ENCODE measurements at regions not wholly inside any gene's neighbourhood (a gene's known extent, or its start where the extent isn't known, plus 50 kb on each side); places are given as distances from the start of the nearest gene placed in this dataset.
"Not testable (repeated sequence)": the region's sequence is repeated elsewhere in the genome, so short reads cannot be mapped to it uniquely, and the experiment has no call there.

DNA sequence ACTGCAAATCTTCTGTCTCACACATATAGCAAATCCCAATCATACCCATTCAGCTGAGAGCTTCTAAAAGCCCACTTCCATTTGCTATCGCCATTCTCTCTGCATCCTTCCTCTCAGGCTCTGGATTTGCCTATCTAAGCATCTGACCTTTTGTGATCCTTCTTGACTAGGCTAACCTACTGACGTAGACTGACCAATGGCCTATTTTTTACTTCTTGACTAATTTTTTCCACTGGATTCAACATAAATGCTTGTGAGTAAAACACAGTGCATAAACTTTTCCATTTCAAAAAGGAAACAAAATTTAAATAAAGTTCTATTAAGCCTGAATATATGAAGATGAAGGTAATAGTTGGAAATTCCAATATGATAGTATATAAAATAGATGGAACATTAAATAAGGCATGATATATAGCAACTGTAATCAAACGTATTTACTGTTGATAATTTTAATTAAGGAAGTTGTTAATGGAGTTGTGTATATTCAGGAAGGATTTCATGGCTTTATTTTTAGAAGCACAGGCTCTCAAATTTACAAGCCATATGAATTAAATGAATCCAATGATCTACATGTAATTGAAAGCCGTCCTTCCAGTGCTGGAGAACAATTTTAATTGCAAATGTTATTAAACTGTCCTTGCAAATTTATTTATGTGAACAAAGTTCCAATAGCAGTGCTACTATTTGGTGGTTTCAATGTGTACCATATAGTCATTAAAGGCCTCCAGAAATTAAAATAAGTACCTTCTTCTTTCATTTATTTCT, 918.4 kb downstream of the SORCS3 start:
- Histone ChIP-seq H3K4me3 (ENCODE audit: low read length) (no peak overlapping the region), H3K9me3 (ENCODE audit: control insufficient read depth, low read depth, low read length) (no peaks in the 10 kb centered on the region), H3K36me3 (ENCODE audit: control insufficient read depth, low read depth, low read length) (no peaks in the 10 kb centered on the region), H3K27me3 (ENCODE audit: control insufficient read depth, insufficient read depth, low read length) (no peaks in the 10 kb centered on the region), H3K9ac (ENCODE audit: low read length) (no peak overlapping the region), H3K4me1 (ENCODE audit: control insufficient read depth, low read depth, low read length) (no peaks in the 10 kb centered on the region), H3K27ac (ENCODE audit: low read length) (no peak overlapping the region)

DNA sequence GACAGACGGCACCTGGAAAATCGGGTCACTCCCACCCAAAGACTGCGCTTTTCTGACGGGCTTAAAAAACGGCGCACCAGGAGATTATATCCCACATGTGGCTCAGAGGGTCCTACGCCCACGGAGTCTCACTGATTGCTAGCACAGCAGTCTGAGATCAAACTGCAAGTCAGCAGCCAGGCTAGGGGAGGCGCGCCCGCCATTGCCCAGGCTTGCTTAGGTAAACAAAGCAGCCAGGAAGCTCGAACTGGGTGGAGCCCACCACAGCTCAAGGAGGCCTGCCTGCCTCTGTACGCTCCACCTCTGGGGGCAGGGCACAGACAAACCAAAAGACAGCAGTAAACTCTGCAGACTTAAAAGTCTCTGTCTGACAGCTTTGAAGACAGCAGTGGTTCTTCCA, 909.4 kb downstream of the SORCS3 start:
- H3K4me3 ChIP-seq (ENCODE audit: low read length); H3K27ac ChIP-seq (ENCODE audit: low read length); H3K36me3 ChIP-seq (ENCODE audit: control insufficient read depth, low read depth, low read length); H3K27me3 ChIP-seq (ENCODE audit: control insufficient read depth, insufficient read depth, low read length); H3K9me3 ChIP-seq (ENCODE audit: control insufficient read depth, low read depth, low read length); H3K9ac ChIP-seq (ENCODE audit: low read length); H3K4me1 ChIP-seq (ENCODE audit: control insufficient read depth, low read depth, low read length): not testable (repeated sequence)

DNA sequence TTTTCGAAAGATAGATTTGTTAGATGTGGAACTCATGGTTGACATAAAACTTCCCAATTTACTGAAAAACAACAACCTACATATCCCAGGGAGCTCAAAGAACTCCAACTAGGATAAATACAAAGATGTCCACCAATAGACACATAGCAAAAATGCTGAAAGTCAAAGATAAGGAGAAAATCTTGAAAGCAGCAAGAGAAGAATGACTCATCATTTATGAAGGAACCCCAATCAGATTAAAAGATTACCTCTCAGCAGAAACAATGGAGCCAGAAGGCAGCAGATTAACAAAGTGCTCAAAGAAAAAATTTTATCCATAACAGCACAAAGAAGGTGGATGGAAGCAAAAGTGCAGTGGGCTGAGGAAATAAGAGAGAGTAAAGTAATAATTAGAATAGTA, 908.6 kb downstream of the SORCS3 start:
- Histone ChIP-seq H3K4me1 (ENCODE audit: control insufficient read depth, low read depth, low read length) (no peaks in the 10 kb centered on the region), H3K4me3 (ENCODE audit: low read length) (no peak overlapping the region), H3K27me3 (ENCODE audit: control insufficient read depth, insufficient read depth, low read length) (no peaks in the 10 kb centered on the region), H3K36me3 (ENCODE audit: control insufficient read depth, low read depth, low read length) (no peaks in the 10 kb centered on the region), H3K9me3 (ENCODE audit: control insufficient read depth, low read depth, low read length) (no peaks in the 10 kb centered on the region), H3K27ac (ENCODE audit: low read length) (no peak overlapping the region), H3K9ac (ENCODE audit: low read length) (no peak overlapping the region)

DNA sequence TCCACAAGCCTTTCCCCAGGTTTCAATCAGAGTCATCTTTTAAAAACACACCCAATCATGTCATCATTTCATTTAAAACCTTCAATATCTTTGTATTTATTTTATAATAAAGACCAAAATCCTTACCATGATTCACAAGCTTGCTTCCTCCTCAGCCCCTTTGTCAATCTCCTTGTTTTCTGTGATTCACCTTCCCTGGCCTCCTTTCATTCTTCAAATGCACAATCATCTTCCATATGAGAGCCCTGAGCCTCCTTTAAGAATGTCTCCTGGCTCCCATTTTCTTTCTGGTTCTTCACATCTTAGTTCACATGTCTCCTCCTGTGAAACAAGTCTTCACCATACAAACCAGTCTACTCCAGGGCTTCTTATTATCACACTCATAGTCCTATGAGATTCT, 904.0 kb downstream of the SORCS3 start:
- Histone ChIP-seq H3K27me3 (ENCODE audit: control insufficient read depth, insufficient read depth, low read length) (no peaks in the 10 kb centered on the region), H3K36me3 (ENCODE audit: control insufficient read depth, low read depth, low read length) (no peaks in the 10 kb centered on the region), H3K9ac (ENCODE audit: low read length) (no peak overlapping the region), H3K4me1 (ENCODE audit: control insufficient read depth, low read depth, low read length) (peaks cover 5% of the 10 kb centered on the region), H3K4me3 (ENCODE audit: low read length) (no peak overlapping the region), H3K9me3 (ENCODE audit: control insufficient read depth, low read depth, low read length) (no peaks in the 10 kb centered on the region), H3K27ac (ENCODE audit: low read length) (no peak overlapping the region)

DNA sequence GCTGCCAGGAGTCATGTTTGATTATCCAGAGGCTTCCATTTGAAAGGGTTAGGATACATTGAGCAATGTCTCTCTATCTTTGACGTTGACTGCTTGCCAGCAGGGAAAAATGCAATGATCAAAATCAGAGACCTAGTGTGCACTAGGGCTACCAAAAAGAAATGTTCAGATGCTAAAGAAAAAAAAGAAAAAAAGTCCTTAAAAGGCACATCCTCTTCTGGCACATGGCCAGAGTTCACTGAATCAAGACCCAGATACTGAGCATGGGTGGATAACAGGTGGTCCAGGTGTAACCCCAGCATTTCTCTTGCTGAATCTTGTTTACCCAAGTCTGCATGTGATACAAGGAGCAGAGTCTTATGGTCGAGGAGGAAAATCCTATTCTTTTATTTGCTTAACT, 899.3 kb downstream of the SORCS3 start:
- Histone ChIP-seq H3K9ac (ENCODE audit: low read length) (no peak overlapping the region), H3K9me3 (ENCODE audit: control insufficient read depth, low read depth, low read length) (no peaks in the 10 kb centered on the region), H3K27ac (ENCODE audit: low read length) (no peak overlapping the region), H3K27me3 (ENCODE audit: control insufficient read depth, insufficient read depth, low read length) (no peaks in the 10 kb centered on the region), H3K4me1 (ENCODE audit: control insufficient read depth, low read depth, low read length) (peaks cover 23% of the 10 kb centered on the region), H3K36me3 (ENCODE audit: control insufficient read depth, low read depth, low read length) (no peaks in the 10 kb centered on the region), H3K4me3 (ENCODE audit: low read length) (no peak overlapping the region)

DNA sequence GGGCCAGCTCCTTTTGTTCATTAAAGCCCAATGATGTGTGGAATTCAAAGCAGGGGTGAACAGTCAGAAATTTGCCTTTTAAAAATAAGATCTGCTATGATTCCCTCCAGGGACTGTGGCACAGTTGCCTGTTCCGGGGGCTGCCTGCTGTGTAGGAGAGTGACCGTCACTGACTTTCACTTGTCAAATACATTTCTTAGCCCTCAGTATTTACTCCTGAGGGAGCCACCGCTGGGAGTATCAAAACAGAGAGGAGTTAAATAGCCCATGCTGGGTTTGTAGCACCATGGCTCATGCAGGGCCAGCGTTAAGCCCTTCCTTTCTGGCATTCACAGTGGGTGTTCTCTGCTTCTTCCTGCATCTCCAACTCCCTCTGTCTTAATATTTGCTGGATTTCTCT, 897.8 kb downstream of the SORCS3 start:
- H3K9me3 ChIP-seq (ENCODE audit: control insufficient read depth, low read depth, low read length), result no peaks in the 10 kb centered on the region
- H3K4me3 ChIP-seq (ENCODE audit: low read length), result no peak overlapping the region
- no peaks in the 10 kb centered on the region for H3K36me3 ChIP-seq (ENCODE audit: control insufficient read depth, low read depth, low read length)
- H3K9ac ChIP-seq (ENCODE audit: low read length), result no peak overlapping the region
- no peaks in the 10 kb centered on the region for H3K27me3 ChIP-seq (ENCODE audit: control insufficient read depth, insufficient read depth, low read length)
- H3K27ac ChIP-seq (ENCODE audit: low read length), result no peak overlapping the region
- H3K4me1 ChIP-seq (ENCODE audit: control insufficient read depth, low read depth, low read length), result peaks cover 23% of the 10 kb centered on the region

DNA sequence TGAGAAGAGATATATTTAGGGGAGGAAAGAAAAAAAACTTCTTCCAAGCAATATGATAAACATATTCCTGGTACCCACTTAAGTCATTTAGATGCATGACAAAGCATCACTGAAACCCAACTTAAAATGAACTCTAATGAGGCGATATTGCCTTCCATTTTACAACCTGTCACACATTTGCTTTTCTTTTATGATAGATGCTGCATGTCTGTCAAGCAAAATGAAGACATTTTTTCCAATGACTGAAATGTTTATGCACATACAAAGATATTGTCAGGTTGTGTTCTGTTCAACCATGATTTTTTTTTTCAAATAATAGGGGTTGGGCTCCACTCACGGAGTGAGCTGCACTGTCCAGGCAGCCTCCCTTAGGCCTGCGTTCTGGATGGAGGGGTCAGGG, 894.4 kb downstream of the SORCS3 start:
- no peaks in the 10 kb centered on the region for H3K27me3 ChIP-seq (ENCODE audit: control insufficient read depth, insufficient read depth, low read length)
- H3K4me1 ChIP-seq (ENCODE audit: control insufficient read depth, low read depth, low read length), result peaks cover 18% of the 10 kb centered on the region
- H3K36me3 ChIP-seq (ENCODE audit: control insufficient read depth, low read depth, low read length), result no peaks in the 10 kb centered on the region
- H3K4me3 ChIP-seq (ENCODE audit: low read length), result no peak overlapping the region
- no peak overlapping the region for H3K9ac ChIP-seq (ENCODE audit: low read length)
- H3K27ac ChIP-seq (ENCODE audit: low read length), result no peak overlapping the region
- H3K9me3 ChIP-seq (ENCODE audit: control insufficient read depth, low read depth, low read length), result no peaks in the 10 kb centered on the region

DNA sequence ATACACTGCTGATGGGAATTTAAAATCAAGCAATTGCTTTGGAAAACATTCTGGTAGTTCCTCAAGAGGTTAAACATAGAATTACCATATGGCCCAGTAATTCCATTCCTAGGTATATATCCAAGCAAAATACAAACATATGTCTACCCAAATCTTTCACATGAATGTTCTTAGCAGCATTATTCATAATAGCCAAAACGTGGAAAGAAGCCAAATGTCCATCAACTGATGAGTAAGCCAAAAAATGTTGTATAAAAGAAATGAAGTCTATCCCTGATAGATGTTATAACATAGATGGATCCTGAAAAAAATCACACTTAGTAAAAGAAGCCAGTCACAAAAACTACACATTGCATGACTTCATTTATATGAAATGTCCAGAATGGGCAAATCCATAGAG, 893.0 kb downstream of the SORCS3 start:
- Histone ChIP-seq H3K27me3 (ENCODE audit: control insufficient read depth, insufficient read depth, low read length) (no peaks in the 10 kb centered on the region), H3K27ac (ENCODE audit: low read length) (no peak overlapping the region), H3K9me3 (ENCODE audit: control insufficient read depth, low read depth, low read length) (no peaks in the 10 kb centered on the region), H3K9ac (ENCODE audit: low read length) (no peak overlapping the region), H3K36me3 (ENCODE audit: control insufficient read depth, low read depth, low read length) (no peaks in the 10 kb centered on the region), H3K4me3 (ENCODE audit: low read length) (no peak overlapping the region), H3K4me1 (ENCODE audit: control insufficient read depth, low read depth, low read length) (peaks cover 12% of the 10 kb centered on the region)

DNA sequence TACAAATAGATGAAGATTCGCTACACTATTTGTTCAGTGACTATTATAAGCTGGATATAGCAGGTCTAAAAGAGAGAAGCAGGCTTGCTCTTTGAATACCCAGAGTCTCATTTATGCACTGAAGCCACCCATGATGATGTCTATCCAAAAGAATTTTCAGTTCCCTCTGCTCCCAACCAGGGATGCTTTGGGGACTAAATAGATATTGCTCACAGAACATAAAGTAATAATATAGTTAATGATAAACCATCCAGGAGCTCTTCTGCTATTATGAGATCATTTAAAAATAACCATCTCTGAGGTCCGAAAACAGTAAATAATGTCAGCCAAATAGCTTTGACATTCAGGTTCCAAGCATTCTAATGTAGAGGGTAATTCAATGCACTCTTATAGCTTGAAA, 875.4 kb downstream of the SORCS3 start:
- Histone ChIP-seq H3K4me3 (ENCODE audit: low read length) (no peak overlapping the region), H3K9me3 (ENCODE audit: control insufficient read depth, low read depth, low read length) (no peaks in the 10 kb centered on the region), H3K27me3 (ENCODE audit: control insufficient read depth, insufficient read depth, low read length) (no peaks in the 10 kb centered on the region), H3K4me1 (ENCODE audit: control insufficient read depth, low read depth, low read length) (peaks cover 3% of the 10 kb centered on the region), H3K9ac (ENCODE audit: low read length) (no peak overlapping the region), H3K36me3 (ENCODE audit: control insufficient read depth, low read depth, low read length) (no peaks in the 10 kb centered on the region), H3K27ac (ENCODE audit: low read length) (no peak overlapping the region)

DNA sequence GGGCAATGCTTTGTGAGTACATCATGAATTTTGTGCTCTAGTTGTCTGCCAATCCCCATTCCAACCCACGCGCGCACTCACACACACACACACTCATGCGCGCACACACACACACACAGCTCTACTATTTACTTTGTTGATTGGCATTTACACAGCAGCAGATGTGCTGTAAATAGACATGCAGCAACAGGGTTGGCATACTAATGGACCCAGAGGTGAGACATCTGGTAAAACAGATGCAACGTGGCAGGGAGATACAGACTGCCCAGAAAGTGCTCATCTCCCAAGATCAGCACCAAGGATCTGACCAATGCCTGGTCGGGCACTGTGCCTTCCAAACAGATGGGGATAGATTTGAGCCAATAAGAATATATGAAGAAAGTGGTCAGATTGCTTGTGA, 873.0 kb downstream of the SORCS3 start:
- Histone ChIP-seq H3K9ac (ENCODE audit: low read length) (no peak overlapping the region), H3K27ac (ENCODE audit: low read length) (no peak overlapping the region), H3K4me1 (ENCODE audit: control insufficient read depth, low read depth, low read length) (peaks cover 3% of the 10 kb centered on the region), H3K4me3 (ENCODE audit: low read length) (no peak overlapping the region), H3K27me3 (ENCODE audit: control insufficient read depth, insufficient read depth, low read length) (no peaks in the 10 kb centered on the region), H3K9me3 (ENCODE audit: control insufficient read depth, low read depth, low read length) (no peaks in the 10 kb centered on the region), H3K36me3 (ENCODE audit: control insufficient read depth, low read depth, low read length) (no peaks in the 10 kb centered on the region)

DNA sequence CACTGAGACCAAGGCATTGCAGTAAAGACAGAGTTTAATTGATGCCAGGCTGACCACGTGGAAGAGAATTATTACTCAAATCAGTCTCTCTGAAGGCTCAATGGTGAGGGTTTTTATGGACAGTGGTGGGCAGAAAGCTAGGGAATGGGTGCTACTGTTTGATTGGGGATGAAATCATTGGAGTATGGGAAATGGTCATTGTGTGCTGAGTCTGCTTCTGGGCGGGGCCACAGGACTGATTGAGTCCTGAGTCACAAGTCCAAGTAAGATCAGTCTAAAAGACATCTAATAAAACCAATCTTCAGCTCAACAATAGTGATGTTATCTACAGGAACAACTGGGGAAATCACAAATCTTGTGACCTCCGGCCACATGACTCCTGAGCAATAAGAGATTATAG, 868.4 kb downstream of the SORCS3 start:
- Histone ChIP-seq H3K36me3 (ENCODE audit: control insufficient read depth, low read depth, low read length) (no peaks in the 10 kb centered on the region), H3K9me3 (ENCODE audit: control insufficient read depth, low read depth, low read length) (no peaks in the 10 kb centered on the region), H3K27ac (ENCODE audit: low read length) (no peak overlapping the region), H3K27me3 (ENCODE audit: control insufficient read depth, insufficient read depth, low read length) (no peaks in the 10 kb centered on the region), H3K9ac (ENCODE audit: low read length) (no peak overlapping the region), H3K4me3 (ENCODE audit: low read length) (no peak overlapping the region), H3K4me1 (ENCODE audit: control insufficient read depth, low read depth, low read length) (peaks cover 3% of the 10 kb centered on the region)

DNA sequence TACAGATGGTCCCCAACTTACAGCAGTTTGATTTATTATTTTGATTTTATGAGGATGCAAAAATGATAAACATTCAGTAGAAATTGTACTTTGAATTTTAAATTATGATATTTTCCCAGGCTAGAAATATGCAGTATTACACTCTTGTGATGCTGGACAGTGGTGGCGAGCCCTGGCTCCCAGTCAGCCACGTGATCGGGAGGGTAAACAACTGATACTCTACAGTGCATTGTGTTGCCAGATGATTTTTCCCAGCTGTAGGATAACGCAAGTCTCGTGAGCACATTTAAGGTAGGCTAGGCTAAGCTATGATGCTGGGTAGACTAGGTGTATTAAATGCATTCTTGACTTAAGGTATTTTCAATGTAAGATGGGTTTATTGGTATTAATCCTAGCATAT, 865.2 kb downstream of the SORCS3 start:
- no peaks in the 10 kb centered on the region for H3K9me3 ChIP-seq (ENCODE audit: control insufficient read depth, low read depth, low read length)
- no peaks in the 10 kb centered on the region for H3K27me3 ChIP-seq (ENCODE audit: control insufficient read depth, insufficient read depth, low read length)
- H3K9ac ChIP-seq (ENCODE audit: low read length), result no peak overlapping the region
- no peaks in the 10 kb centered on the region for H3K4me1 ChIP-seq (ENCODE audit: control insufficient read depth, low read depth, low read length)
- no peaks in the 10 kb centered on the region for H3K36me3 ChIP-seq (ENCODE audit: control insufficient read depth, low read depth, low read length)
- H3K27ac ChIP-seq (ENCODE audit: low read length), result no peak overlapping the region
- H3K4me3 ChIP-seq (ENCODE audit: low read length), result no peak overlapping the region

Data from iPS-18a (cell line).